B cell (primary cell): ENCODE measurements at regions not wholly inside any gene's neighbourhood (a gene's known extent, or its start where the extent isn't known, plus 50 kb on each side); places are given as distances from the start of the nearest gene placed in this dataset.

Source experiments
- CTCF ChIP-seq: fragments of 200-600 bp; IDR thresholded peaks from one replicate; pipeline ENCODE4 v1.8.0; 2022; ENCODE audit warnings: antibody characterized with exemption, mild to moderate bottlenecking
- EZH2 ChIP-seq: IDR thresholded peaks from 2 replicates; pipeline ENCODE4 v1.6.1; 2012; ENCODE audit warnings: borderline replicate concordance, low read depth, mild to moderate bottlenecking, moderate library complexity, low read length; ENCODE audit not compliant: insufficient read depth, poor library complexity, severe bottlenecking

GRCh38 chr2:43131051-43131889 lies 95.1 kb downstream of the ZFP36L2 start:
- TF ChIP-seq EZH2 (no peak), CTCF (peak; percentile 69)
